ENCODE measurements at regions not wholly inside any gene's neighbourhood (a gene's known extent, or its start where the extent isn't known, plus 50 kb on each side); places are given as distances from the start of the nearest gene placed in this dataset.

GRCh38 chr19:56955637-56956216 is 115.2 kb upstream of the PEG3 start:
- DNase-seq (no peak), ATAC-seq (no peak)
- TF ChIP-seq, protein P1, sequence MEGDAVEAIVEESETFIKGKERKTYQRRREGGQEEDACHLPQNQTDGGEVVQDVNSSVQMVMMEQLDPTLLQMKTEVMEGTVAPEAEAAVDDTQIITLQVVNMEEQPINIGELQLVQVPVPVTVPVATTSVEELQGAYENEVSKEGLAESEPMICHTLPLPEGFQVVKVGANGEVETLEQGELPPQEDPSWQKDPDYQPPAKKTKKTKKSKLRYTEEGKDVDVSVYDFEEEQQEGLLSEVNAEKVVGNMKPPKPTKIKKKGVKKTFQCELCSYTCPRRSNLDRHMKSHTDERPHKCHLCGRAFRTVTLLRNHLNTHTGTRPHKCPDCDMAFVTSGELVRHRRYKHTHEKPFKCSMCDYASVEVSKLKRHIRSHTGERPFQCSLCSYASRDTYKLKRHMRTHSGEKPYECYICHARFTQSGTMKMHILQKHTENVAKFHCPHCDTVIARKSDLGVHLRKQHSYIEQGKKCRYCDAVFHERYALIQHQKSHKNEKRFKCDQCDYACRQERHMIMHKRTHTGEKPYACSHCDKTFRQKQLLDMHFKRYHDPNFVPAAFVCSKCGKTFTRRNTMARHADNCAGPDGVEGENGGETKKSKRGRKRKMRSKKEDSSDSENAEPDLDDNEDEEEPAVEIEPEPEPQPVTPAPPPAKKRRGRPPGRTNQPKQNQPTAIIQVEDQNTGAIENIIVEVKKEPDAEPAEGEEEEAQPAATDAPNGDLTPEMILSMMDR (IDR thresholded peaks at IDR 0.05) = no peak
- Histone ChIP-seq H3K36me3 (no peaks in the 10 kb centered on the region), H3K9me3 (peaks cover 0 to 54% of the 10 kb centered on the region in 2 donors), H3K4me1 (no peaks in the 10 kb centered on the region), H3K4me3 (no peak overlapping the region), H3K27me3 (peaks cover 0 to 33% of the 10 kb centered on the region in 2 donors), H3K27ac (no peak overlapping the region)
- intact Hi-C loops (cut with DNase I) = no loop called here

DNA sequence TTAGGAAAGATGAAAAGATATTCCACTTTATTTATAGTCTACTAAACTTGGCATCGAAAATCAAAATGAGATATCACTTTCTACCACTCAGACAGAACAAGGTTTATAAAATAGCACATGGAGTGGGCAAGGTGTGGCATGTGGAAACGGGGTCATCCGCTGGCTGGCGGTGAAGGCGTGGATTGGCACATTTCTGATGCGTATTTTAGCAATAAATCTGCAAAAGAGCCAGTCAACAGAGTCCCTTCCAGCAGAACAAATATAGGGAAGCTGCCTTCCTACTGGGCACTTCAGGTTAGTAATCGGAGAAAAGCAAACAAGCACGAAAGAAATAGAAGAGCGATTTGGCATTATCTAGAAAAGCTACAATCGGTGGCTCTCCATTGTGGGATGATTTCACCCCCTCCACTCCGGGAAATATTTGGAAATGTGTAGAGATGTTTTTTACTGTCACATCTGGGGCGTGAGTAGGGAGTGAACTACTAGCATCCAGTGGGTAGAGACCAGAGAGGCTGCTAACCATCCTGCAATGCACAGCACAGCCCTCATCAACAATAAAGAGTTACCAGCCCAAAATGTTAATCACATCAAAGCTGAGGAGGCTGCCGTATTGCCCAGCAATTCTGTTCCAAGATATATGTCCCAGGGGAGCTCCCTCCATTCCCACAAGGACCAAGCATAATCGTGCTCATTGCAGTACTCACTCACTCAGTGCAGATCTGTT is 116.1 kb upstream of the PEG3 start:
- Histone ChIP-seq H3K27ac (no peak overlapping the region), H3K4me1 (no peaks in the 10 kb centered on the region), H3K4me3 (no peak overlapping the region), H3K9me3 (peaks cover 0 to 48% of the 10 kb centered on the region in 2 donors), H3K36me3 (no peaks in the 10 kb centered on the region), H3K27me3 (peaks cover 0 to 33% of the 10 kb centered on the region in 2 donors)
- ATAC-seq = no peak
- intact Hi-C loops (cut with DNase I) = no loop called here
- TF ChIP-seq, protein P1 (IDR thresholded peaks at IDR 0.05) = no peak
- no peak for DNase-seq

DNA sequence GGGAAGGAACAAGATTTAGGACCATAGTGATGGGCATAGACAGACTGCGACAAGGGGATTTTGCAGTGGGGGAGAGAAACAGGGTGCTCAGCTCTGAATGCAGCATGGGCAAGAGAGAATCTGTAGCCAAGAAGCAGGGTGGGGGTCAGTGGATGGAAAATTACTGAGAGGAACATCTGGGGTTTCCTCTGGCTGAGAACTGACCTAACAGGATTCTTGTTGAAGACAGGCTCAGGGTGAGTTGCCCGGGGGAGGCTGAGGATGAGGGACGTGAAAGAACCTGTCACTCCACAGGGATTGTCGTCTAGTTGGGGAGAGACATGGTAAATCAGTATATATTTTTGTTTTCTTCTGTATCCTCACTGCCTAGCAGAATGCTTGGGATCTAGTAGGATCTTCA is 118.7 kb upstream of the PEG3 start:
- Histone ChIP-seq H3K9me3 (peaks cover 0 to 32% of the 10 kb centered on the region in 2 donors), H3K27me3 (peaks cover 0 to 33% of the 10 kb centered on the region in 2 donors), H3K4me1 (no peaks in the 10 kb centered on the region), H3K27ac (no peak overlapping the region), H3K4me3 (no peak overlapping the region), H3K36me3 (no peaks in the 10 kb centered on the region)
- ATAC-seq (no peak), DNase-seq (no peak)
- TF ChIP-seq, protein P1 (IDR thresholded peaks at IDR 0.05) = no peak
- intact Hi-C loops (cut with DNase I) = no loop called here

DNA sequence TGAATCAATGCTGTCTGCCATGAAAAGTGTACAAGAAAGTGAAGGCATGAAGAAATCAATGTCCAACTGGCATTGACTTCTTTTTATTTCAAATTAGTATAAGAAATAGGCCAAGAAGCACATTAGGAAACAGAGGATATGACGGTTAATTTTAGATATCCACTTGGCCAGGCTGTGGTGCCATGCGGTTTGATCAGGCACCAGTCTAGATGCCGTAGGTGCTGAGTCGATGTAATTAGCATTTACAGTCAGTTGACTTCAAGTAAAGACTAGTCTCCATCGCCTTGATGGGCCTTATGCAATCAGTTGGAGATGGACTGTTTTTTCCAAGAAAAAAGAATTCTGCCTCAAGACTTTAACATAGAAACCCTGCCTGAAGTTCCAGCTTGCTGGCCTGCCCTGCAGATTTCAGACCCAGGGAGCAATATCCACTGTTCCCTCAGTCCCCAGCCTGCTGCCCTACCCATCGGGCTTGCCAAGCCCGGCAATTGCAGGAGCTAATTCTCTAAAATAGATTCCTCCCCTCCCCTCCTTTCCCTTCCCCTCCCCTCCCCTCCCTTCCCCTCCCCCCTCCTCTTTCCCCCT is 120.5 kb upstream of the PEG3 start:
- DNase-seq = no peak
- intact Hi-C loops (cut with DNase I) = no loop called here
- no peak overlapping the region for H3K27ac ChIP-seq
- peaks cover 0 to 35% of the 10 kb centered on the region in 2 donors for H3K27me3 ChIP-seq
- no peak for ATAC-seq
- no peaks in the 10 kb centered on the region for H3K4me1 ChIP-seq
- peaks cover 0 to 42% of the 10 kb centered on the region in 2 donors for H3K9me3 ChIP-seq
- TF ChIP-seq, protein P1 (IDR thresholded peaks at IDR 0.05) = no peak
- no peak overlapping the region for H3K4me3 ChIP-seq
- H3K36me3 ChIP-seq = no peaks in the 10 kb centered on the region

DNA sequence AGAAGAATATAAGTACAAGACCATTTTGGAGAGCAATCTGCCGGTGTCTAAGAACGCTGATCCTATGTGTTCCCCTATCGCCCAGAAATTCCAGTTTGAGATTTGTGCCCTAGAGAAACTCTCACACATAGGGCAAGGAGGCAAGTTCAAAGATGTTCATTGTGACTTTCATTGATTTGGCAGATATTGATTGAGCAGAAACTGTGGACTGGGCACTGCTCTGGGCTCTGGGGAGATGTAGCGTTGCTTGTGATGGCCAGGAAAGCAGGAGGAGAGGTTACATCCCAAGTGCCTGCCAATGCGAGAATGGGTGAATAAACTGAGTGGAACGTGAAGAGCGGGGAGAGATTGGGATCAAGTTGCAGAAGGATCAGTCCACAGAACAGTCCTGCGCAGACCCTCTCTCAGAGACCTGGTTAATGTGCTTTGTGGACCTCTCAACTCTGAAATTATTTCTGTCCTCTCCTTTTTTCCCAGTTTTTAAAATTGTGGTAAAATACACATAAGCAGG is 123.9 kb upstream of the PEG3 start:
- DNase-seq (no peak), ATAC-seq (no peak)
- TF ChIP-seq, protein P1 (IDR thresholded peaks at IDR 0.05) = no peak
- H3K4me1 ChIP-seq = no peaks in the 10 kb centered on the region
- H3K27me3 ChIP-seq = peaks cover 0 to 28% of the 10 kb centered on the region in 2 donors
- H3K36me3 ChIP-seq = no peaks in the 10 kb centered on the region
- intact Hi-C loops (cut with DNase I) = no loop called here
- peaks cover 0 to 38% of the 10 kb centered on the region in 2 donors for H3K9me3 ChIP-seq
- H3K4me3 ChIP-seq = no peak overlapping the region
- H3K27ac ChIP-seq = no peak overlapping the region

Measured in left lung (tissue), 4 donors.